DMS114 treated with DMSO at 0.1 percent for 48 hours (cell line): ENCODE measurements at regions not wholly inside any gene's neighbourhood (a gene's known extent, or its start where the extent isn't known, plus 50 kb on each side); places are given as distances from the start of the nearest gene placed in this dataset.
"Not testable (repeated sequence)": the region's sequence is repeated elsewhere in the genome, so short reads cannot be mapped to it uniquely, and the experiment has no call there.

Source experiments
- DNase-seq: peaks from one replicate; lab custom pipeline; 2025; ENCODE audit not compliant: unreplicated experiment; lab: John Stamatoyannopoulos, UW

DNA sequence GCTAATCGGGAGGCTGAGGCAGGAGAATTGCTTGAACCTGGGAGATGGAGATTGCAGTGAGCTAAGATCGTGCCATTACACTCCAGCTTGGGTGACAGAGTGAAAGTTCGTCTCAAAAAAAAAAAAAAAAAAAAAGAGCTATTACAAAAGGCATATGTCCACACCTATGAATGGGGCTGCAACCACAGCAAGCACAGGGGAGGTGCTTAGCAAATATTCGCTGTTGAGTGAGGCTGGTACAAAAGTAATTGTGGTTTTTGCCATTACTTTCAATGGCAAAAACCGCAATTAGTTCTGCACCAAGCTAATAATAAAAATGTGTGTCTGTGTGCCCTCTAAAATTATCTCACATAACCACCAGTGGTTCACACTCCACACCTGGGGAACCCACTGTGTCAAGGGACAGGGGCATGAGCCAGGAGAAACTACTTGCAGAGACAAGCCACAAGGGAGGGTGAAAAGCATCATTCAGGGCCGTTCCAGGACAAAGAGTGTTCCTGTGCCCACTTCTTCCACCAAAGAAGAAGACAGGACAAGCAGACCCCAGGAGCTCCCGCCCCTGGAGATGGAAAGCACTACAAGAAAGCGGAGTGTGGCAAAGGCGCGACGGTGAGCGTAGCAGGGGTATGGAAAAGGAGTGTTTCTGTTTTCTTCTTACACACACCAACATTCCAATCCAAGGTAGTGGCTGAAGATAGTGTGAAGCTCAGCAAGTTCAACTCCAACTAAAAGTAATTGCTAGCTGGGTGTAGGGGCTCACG is 84.4 kb upstream of the CNEP1R1 start:
- DNase-seq: no peak

DNA sequence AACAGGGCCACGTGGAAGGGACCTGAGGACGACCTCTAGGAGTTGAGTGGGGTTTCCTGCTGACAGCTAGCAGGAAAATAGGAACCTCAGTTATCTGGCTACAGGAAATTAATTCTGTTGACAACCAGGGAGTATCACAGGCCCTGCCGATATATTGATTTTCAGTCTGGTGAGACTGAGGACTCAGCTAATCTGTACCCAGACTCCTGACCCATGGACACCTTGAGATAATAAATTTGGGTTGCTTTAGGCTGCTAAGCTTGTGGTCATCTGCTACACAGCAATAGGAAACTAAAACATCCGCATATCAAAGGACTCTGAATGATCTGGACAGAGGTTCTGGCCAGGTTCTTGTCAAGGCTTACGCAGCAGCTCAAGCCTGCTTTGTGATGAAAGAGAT is 80.8 kb upstream of the CNEP1R1 start:
- no peak for DNase-seq

DNA sequence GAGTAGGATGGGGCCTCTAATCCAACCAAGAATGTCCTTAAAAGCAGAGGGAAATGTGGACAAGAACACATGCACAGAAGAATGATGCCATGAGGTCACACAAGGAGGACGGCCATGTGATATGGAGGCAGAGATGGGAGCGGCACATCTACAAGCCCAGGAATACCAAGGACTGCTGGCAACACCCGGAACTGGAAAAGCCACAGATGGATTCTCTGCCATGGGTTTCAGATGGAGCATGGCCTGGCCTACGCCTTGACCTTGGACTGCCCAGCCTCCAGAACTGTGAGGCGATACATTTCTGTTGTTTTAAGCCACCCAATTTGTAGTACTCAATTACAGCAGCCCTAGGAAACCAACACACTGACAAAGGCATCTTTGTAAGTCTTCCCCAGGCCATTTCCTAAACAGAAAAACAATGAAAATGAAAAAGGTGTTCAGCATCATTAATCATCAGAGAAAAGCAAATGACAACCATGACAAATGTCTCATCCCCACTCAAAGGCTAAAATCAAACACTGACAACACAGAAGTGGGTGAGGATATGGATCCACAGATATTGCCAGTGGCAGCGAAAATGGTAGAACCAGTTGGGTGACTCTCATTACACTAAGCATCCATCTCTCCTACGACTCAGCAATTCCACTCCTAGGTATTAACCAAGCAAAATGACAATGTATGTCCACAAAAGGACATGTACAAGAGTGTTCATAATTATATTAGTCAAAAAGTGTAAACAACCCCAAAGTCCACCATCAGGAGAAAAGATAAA is 76.9 kb upstream of the CNEP1R1 start:
- DNase-seq: no peak

- no peak for DNase-seq
Observed at GRCh38 chr16:49951574-49952195, 73.3 kb upstream of the CNEP1R1 start.

DNA sequence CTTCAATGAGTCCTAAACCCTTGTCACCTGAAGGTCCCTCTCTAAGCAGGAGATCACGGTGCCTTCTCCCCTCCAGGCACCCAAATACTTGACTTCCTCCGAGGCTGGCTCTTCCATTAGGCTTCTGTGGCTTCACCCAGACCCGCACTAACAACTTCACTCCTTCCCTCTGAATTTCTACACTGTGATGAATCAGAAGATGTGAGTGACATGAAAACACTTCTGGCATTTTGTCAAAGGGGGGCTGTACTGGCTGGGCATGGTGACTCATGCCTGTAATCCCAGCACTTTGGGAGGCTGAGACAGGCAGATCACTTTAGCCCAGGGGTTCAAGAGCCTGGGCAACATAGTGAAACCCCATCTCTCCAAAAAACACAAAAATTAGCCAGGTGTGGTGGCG is 72.6 kb upstream of the CNEP1R1 start:
- no peak for DNase-seq

DNA sequence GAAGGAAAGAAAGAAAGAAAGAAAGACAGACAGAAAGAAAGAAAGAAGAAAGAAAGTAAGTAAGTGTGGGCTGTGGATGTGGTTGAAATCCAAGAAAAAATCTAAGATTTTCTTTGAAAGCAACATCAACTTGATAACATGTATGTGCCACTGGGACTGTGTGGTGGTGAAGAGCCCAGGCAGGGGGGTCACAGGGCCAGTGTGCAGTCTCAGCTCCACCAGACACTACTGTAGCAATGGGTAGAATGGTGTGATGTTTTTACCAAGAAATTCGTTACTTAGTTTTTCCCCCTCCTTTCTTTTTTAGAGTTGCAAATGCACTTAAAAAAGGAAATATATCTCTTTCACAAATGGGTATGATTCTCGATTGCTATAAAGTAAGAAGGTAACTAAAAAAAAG is 71.9 kb upstream of the CNEP1R1 start:
- DNase-seq: no peak

GRCh38 chr16:49955858-49956257 is 69.2 kb upstream of the CNEP1R1 start:
- no peak for DNase-seq

GRCh38 chr16:49956915-49957314 is 68.1 kb upstream of the CNEP1R1 start:
- DNase-seq: no peak

GRCh38 chr16:49958448-49958847 is 66.6 kb upstream of the CNEP1R1 start:
- DNase-seq: no peak

GRCh38 chr16:49959552-49960277 is 65.3 kb upstream of the CNEP1R1 start:
- no peak for DNase-seq

DNA sequence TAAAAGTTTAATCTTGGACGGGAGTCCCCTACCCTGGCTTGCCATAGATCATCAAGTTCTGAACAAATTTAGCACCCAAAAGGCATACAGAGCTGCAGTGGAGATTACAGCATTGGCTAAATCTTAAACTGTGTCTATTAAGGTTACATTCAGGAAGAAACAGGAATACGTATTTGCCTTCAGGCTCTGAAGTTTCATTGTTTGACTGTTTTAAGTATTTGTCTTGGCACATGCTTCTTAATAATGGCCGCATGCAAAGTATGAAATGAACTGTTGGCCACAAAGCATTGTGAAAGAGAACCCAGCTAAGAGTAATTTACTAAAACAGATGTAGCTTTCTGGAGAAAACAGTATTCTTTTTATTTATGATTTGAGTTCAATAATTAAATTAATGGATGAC is 63.9 kb upstream of the CNEP1R1 start:
- DNase-seq: no peak

DNA sequence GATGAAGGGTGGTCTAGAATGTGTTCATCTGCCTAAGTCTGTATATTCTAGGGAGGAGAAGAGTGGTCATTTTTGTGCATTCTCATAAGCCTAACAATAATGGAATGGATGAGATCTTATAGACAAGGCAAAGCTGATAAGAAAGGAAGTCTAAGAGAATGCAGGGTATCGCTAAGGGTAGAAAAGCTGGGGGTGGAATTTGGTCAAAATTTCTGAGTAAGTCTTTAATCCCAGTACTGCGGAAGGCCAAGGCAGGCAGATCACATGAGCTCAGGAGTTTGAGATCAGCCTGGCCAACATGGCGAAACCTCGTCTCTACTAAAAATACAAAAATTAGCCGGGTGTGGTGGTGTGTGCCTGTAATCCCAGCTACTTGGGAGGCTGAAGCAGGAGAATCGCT is 62.5 kb upstream of the CNEP1R1 start:
- not testable (repeated sequence) for DNase-seq

GRCh38 chr16:49964316-49964715 is 60.7 kb upstream of the CNEP1R1 start:
- no peak for DNase-seq

DNA sequence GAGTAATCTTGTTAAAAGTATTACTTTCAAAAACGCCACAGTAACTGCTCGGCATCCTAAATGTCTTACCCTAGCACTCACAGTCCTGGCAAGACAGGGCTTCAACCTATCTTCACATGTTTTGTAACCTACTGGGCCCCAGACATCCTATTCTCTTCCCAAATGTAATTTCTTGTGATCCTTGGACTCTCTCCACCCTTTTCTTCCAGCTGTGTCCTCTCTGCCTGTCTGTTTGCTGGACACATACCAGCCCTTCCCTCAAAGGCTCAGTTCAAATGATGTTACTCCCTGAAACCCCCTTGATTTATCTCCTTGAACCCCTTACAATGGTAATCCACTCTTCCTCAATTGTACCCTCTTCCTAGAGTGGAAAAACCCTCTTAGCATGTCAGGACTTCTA is 60.1 kb upstream of the CNEP1R1 start:
- DNase-seq: no peak

DNA sequence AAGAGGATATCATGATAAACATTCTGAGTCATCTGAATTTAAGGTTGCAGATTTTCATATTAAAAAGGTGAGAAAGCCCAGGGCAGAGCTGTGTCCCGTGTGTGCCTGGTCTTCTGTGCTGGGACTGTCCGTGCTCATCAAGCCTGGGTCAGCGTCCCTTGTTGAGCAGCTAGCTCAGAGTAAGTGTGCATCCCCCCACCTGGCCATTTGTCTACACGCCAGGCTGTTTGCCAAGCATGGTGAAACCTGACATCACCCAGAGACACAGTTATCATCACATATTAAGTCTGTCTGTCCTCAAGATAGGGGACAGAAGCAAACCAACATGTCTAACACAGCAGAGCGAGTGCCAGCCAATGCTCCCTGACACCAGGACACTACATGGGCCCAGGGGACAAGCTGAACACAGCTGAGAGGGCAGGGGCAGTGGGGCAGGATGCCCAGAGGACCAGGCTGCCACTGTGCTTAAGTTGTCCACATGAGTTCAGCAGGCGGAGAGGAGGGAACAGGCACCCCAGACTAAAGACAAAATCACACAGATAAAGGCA is 57.9 kb upstream of the CNEP1R1 start:
- no peak for DNase-seq

DNA sequence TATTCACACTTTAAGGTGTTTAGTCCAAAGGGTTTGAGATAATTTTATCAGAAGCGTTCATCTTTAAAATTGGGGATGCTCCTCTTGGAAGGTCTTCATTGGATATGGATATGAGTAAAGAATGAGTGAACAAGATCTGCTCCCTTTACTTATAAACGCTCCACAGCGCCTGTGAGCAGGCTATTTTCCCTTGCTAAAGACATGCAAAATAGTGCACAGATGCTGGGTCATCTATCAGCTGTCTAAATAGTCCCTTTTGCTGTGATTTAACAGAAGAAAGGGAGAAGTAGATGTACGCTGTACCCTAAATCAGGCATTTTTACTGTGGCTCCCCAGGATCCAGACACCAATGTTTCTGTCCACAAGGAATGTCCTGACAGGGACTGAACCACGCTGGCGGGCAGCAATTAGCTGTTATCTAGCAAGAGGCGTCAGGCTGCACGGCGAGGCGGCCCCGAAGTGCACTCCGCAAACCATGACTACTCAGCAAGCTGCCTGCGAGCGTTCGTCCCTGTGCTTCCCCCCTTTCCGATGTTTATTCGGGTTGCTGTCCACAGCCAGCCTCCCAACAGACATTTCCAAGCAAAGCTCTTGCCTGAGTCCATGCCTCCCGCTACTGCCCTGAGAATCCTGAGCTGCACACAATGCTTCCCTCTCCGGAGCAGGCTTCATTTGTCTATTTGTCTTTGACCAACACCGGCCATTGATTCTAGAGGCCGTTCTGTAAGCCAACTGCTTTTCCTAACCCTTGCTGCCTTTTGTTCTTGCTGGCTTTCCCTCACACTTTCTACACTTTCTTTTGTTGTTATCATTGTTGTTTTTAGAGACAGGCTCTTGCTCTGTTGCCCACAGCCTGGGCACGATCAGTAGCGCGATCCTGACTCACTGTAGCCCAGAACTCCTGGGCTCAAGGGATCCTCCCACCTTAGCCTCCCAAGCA is 55.7 kb upstream of the CNEP1R1 start:
- no peak for DNase-seq

DNA sequence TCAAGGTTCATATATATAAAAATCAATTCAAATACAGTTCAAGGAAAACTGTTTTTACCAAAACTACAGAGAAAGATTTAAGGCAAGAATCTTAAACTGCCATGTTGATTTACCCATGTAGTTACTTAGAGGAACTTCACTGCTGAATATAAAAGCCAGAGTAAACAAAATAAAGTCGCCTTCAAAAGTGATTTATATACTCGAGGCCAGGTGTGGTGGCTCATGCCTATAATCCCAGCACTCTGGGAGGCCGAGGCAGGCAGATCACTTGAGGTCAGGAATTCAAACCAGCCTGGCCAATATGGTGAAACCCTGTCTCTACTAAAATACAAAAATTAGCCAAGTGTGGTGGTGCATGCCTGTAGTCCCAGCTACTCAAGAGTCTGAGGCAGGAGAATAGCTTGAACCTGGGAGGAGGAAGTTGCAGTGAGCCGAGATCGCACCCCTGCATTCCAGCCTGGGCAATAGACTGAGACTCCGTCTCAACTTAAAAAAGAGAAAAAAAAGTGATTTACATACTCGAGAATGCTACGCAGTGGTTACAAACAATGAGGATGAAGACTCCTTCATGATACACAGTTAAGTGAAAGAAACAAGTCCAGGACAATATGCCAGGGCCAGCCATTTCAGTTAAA is 54.1 kb upstream of the CNEP1R1 start:
- DNase-seq: no peak

- DNase-seq: no peak
Observed at GRCh38 chr16:49972280-49972679, 52.7 kb upstream of the CNEP1R1 start.

- no peak for DNase-seq
Observed at GRCh38 chr16:49972961-49973360, 52.1 kb upstream of the CNEP1R1 start.
